HG03442 (cell line): ENCODE measurements at regions not wholly inside any gene's neighbourhood (a gene's known extent, or its start where the extent isn't known, plus 50 kb on each side); places are given as distances from the start of the nearest gene placed in this dataset.
"Not testable (repeated sequence)": the region's sequence is repeated elsewhere in the genome, so short reads cannot be mapped to it uniquely, and the experiment has no call there.

Source experiments
- ATAC-seq: cut with Tn5 transposase; IDR thresholded peaks from one replicate; pipeline ENCODE4 v1.9.1; 2021; ENCODE audit warnings: mild to moderate bottlenecking, moderate library complexity; ENCODE audit not compliant: unreplicated experiment

DNA sequence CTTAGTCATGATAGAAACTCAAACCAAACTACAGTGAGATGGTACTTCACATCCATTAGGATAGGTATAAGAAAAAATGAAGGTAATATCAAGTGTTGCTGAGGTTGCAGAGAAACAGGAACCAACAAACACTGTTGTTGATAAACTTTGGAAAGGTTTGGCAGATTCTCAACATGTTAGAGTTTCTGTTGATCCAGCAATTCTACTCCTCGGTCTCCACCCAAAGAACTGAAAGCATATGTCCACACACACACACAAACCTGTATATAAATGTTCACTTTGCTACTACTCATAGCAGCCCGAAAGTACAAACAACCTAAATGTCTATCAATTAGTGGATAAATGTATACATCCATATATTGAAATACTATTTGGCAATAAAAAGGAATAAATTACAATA, 128.3 kb upstream of the CARMIL1 start:
- ATAC-seq, result no peak

GRCh38 chr6:25153079-25153478, 126.1 kb upstream of the CARMIL1 start:
- no peak for ATAC-seq

DNA sequence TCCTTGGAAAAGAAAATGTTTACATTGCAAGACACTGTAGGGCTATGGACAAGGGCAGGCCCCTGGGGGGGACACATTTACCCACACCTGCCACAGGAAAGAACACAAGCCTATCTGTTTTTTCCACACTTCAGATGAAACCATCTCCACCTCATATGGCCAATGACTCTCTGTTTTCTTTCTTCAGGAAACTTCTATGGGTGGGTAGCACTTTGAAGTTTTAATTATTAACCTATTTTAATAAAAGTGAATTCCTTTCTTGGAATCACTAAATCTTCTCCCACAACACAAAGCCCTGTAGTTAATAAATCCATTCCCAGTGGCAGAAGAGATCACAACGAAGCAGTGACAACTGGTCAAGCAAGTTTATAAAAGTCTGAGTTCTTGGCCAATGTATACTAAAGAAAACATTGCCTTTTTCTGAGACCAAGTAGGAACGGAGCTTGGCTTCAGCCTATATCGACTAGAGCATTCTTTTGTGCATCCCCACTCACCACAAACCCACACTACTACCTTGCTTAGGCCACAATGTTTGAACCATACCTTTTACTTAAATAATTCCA, 125.1 kb upstream of the CARMIL1 start:
- no peak for ATAC-seq

- no peak for ATAC-seq
Measured at GRCh38 chr6:25155211-25155610, 124.0 kb upstream of the CARMIL1 start.

- ATAC-seq, result no peak
Measured at GRCh38 chr6:25156123-25156522, 123.1 kb upstream of the CARMIL1 start.

- no peak for ATAC-seq
Measured at GRCh38 chr6:25157183-25157582, 122.0 kb upstream of the CARMIL1 start.

GRCh38 chr6:25157842-25158241, 121.3 kb upstream of the CARMIL1 start:
- no peak for ATAC-seq

DNA sequence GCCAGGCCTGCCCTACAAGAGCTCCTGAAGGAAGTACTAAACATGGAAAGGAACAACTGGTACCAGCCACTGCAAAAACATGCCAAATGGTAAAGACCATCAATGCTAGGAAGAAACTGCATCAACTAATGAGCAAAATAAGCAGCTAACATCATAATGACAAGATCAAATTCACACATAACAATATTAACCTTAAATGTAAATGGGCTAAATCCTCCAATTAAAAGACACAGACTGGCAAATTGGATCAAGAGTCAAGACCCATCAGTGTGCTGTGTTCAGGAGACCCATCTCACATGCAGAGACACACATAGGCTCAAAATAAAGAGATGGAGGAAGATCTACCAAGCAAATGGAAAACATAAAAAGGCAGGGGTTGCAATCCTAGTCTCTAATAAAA, 119.0 kb upstream of the CARMIL1 start:
- not testable (repeated sequence) for ATAC-seq

- ATAC-seq, result no peak
Measured at GRCh38 chr6:25165177-25165576, 114.0 kb upstream of the CARMIL1 start.

GRCh38 chr6:25165800-25166199, 113.4 kb upstream of the CARMIL1 start:
- ATAC-seq, result no peak

- ATAC-seq, result no peak
Measured at GRCh38 chr6:25166955-25167748, 112.0 kb upstream of the CARMIL1 start.

- ATAC-seq, result no peak
Measured at GRCh38 chr6:25167961-25168360, 111.2 kb upstream of the CARMIL1 start.

DNA sequence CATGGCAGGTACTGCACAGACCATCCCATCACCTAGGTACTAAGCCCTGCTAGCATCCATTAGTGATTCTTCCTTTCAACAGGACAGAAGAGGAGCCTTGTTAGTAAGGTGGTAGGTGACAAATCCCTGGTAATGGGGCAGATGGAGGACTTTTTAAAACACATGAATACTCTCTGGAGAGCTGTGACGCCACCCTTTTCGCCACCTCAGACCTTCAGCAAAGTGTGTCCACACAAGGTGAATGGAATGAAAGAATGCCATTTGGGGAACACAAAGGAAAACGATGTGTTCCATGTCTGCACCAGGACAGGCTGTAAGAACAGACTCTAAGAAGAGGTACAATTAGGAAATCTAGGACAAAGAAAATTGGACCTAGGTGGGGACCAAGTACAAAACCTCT, 110.5 kb upstream of the CARMIL1 start:
- no peak for ATAC-seq

GRCh38 chr6:25169553-25169952, 109.6 kb upstream of the CARMIL1 start:
- no peak for ATAC-seq

DNA sequence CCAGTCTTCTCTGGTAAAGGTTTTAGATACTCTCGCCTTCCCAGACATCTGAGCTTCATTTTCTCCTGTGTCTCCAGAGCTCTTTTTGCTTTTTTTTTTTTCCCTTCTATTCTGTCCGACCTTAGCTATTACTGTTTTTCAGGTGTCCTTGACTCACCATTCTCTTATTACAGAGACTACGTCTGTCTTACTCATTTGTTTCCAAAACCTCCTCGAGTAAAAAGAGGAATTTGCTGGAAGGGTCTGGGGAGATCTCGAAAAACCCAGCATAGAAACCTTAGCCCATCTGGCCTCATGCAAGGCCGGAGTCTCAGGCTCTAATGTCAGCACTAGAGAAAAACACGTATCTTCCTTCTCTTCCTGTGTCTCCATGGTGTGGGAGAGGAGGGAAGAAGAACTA, 109.2 kb upstream of the CARMIL1 start:
- no peak for ATAC-seq

GRCh38 chr6:25170640-25171039, 108.5 kb upstream of the CARMIL1 start:
- ATAC-seq, result no peak

- ATAC-seq, result no peak
Measured at GRCh38 chr6:25171301-25171700, 107.9 kb upstream of the CARMIL1 start.

- ATAC-seq, result no peak
Measured at GRCh38 chr6:25172819-25173218, 106.4 kb upstream of the CARMIL1 start.

- ATAC-seq, result no peak
Measured at GRCh38 chr6:25173246-25173645, 105.9 kb upstream of the CARMIL1 start.

DNA sequence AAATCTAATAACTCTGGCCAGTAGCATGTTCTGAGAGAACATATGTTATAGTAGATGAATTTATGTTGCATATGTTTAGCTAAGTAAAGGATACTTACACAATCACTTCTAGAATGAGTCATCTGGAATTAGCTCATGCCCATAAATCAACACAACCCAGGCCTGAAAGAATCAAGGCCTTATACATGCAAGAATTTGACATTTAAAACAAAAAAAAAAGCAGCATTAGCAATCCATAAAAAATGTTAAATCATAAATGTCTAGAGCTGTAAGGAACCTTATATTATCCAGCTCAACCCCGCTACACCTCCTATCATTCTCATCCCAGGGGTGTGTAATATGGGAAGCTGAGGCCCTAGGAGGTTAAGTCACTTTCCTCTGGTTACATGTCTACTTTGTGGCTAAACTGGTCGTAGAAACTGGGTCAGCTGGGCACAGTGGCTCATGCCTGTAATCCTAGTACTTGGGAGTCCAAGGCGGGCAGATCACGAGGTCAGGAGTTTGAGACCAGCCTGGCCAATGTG, 105.2 kb upstream of the CARMIL1 start:
- no peak for ATAC-seq

DNA sequence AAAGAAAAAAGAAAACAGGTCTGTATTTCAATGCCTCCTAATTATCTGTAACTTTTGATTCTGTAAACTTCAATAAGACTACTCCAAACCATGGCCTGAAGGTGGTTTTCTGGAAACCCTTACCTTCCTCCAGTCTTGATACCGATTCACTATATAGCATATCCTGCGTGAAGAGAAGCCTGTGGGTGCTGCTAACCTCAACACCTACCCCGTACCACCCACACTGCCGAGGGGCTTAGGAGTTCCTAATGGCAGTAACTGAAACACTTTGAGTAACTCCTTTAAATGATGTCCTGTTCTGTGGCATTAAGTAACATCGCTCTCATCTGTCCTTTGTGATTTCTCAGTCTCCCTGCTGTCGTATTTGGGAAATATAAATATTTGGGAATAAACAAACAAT, 104.5 kb upstream of the CARMIL1 start:
- no peak for ATAC-seq

GRCh38 chr6:25175196-25175595, 104.0 kb upstream of the CARMIL1 start:
- ATAC-seq, result no peak

DNA sequence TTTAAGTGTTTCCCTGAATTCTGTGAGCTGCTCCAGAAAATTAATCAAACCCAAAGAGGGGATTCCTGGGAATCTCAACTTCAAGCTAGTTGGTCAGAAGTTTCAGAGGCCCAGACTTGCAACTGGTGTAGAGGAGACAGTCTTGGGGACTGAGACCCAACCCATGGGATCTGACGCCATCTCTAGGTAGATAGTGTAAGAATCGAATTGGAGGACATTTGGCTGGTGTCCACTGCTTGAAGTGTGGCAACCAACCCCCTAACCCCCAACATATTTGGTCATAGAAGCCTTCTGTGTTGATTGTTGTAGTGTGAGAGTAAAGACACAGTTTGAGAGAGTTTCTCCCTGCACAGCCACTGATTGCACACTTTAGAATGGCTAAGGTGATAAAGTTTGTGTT, 103.5 kb upstream of the CARMIL1 start:
- no peak for ATAC-seq
